Mammary epithelial cell (primary cell): ENCODE measurements at regions not wholly inside any gene's neighbourhood (a gene's known extent, or its start where the extent isn't known, plus 50 kb on each side); places are given as distances from the start of the nearest gene placed in this dataset.

Experiments
- EZH2 ChIP-seq: IDR thresholded peaks from 2 replicates; pipeline ENCODE4 v1.6.1; 2012; ENCODE audit warnings: low read length, inconsistent platforms, borderline replicate concordance
- TF ChIP-seq, protein P1 (sequence below), 2 donors: IDR thresholded peaks in 1 of 2; conservative IDR thresholded peaks in 1 of 2; 2 replicates each; pipeline ENCODE4 v1.5.1; 2011 to 2012; ENCODE audit warnings: inconsistent platforms in 2 of 2, low read length in 2 of 2, mild to moderate bottlenecking in 2 of 2, control low read depth in 1 of 2, low read depth in 1 of 2; ENCODE audit not compliant: insufficient read depth in 1 of 2; ENCODE audit errors: extremely low read depth in 1 of 2

DNA sequence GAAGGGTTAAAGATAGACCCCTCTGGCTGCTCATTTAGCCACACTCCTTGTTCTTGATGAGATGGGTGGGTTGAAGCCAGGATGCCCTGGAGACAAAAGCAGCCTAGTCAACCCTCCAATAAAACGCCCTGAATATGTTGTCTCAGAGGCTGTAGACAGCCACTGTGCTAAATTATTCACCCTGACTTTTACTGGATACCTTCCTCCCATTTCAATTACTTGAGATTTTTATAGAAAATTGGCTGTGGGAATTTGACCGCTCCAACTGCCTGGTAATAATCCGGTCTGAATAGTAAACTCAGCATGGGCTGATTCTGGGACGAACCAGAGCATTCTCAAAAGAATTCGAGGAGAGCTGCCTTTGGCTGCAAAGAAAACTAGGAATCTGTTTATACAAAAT is 104.2 kb downstream of the SNX18 start:
- TF ChIP-seq, protein P1, sequence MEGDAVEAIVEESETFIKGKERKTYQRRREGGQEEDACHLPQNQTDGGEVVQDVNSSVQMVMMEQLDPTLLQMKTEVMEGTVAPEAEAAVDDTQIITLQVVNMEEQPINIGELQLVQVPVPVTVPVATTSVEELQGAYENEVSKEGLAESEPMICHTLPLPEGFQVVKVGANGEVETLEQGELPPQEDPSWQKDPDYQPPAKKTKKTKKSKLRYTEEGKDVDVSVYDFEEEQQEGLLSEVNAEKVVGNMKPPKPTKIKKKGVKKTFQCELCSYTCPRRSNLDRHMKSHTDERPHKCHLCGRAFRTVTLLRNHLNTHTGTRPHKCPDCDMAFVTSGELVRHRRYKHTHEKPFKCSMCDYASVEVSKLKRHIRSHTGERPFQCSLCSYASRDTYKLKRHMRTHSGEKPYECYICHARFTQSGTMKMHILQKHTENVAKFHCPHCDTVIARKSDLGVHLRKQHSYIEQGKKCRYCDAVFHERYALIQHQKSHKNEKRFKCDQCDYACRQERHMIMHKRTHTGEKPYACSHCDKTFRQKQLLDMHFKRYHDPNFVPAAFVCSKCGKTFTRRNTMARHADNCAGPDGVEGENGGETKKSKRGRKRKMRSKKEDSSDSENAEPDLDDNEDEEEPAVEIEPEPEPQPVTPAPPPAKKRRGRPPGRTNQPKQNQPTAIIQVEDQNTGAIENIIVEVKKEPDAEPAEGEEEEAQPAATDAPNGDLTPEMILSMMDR (conservative IDR thresholded peaks at IDR 0.05 in 1 of 2, IDR thresholded peaks at IDR 0.05 in 1 of 2; ENCODE audit: extremely low read depth in 1 of 2, insufficient read depth in 1 of 2, low read depth in 1 of 2, low read length in 2 of 2), result no peak
- no peak for TF ChIP-seq EZH2
